Mesothelial cell of epicardium (in vitro differentiated cells): ENCODE measurements at regions not wholly inside any gene's neighbourhood (a gene's known extent, or its start where the extent isn't known, plus 50 kb on each side); places are given as distances from the start of the nearest gene placed in this dataset.

Experiments used
- DNase-seq, 2 experiments: peaks; one replicate each; pipeline ENCODE4 v3.0.0; 2021; ENCODE audit warnings: low spot score in 2 of 2; ENCODE audit not compliant: unreplicated experiment in 2 of 2
- H3K27ac Mint-ChIP-seq: 2 replicates; pipeline ENCODE4 v1.8.0; 2021; ENCODE audit warnings: mixed read lengths
- H3K27me3 Mint-ChIP-seq: 2 replicates; pipeline ENCODE4 v1.8.0; 2021; ENCODE audit warnings: low read depth, mixed read lengths
- H3K36me3 Mint-ChIP-seq: 2 replicates; pipeline ENCODE4 v1.8.0; 2021; ENCODE audit warnings: mixed read lengths
- H3K4me1 Mint-ChIP-seq: 2 replicates; pipeline ENCODE4 v1.8.0; 2021; ENCODE audit warnings: mixed read lengths
- H3K4me3 Mint-ChIP-seq: 2 replicates; pipeline ENCODE4 v1.8.0; 2021; ENCODE audit warnings: mild to moderate bottlenecking, moderate library complexity, mixed read lengths
- H3K9me3 Mint-ChIP-seq: 2 replicates; pipeline ENCODE4 v1.8.0; 2021; ENCODE audit warnings: mixed read lengths
- TF ChIP-seq, protein P1 (sequence below): fragments of 200-600 bp; sonication (generic); IDR thresholded peaks from one replicate; pipeline ENCODE4 v1.5.0; 2021; ENCODE audit warnings: antibody characterized with exemption; ENCODE audit not compliant: unreplicated experiment

DNA sequence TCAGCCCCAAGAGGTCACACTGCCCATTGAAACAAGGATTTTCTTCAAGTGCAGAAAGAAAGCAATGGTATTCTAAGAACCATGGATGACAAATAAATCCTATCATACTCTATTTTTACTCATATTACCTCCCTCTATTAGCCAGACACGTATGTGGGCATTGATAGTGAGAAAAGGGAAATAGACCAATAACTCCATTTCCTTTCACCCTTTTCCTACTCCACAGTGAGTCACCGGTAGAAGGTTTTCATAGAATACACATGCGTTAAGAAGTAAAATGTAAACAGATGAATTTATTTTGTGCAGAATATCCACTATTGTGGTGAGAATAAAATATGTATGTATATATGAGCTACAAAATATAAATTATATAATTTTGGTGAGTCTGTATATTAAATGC, 568.9 kb upstream of the ADGRL4 start:
- Mint-ChIP-seq H3K27me3 (no peaks in the 10 kb centered on the region), H3K9me3 (no peaks in the 10 kb centered on the region), H3K27ac (no peak overlapping the region), H3K4me3 (no peak overlapping the region), H3K36me3 (no peaks in the 10 kb centered on the region), H3K4me1 (no peaks in the 10 kb centered on the region)
- DNase-seq: no peak
- TF ChIP-seq, protein P1, sequence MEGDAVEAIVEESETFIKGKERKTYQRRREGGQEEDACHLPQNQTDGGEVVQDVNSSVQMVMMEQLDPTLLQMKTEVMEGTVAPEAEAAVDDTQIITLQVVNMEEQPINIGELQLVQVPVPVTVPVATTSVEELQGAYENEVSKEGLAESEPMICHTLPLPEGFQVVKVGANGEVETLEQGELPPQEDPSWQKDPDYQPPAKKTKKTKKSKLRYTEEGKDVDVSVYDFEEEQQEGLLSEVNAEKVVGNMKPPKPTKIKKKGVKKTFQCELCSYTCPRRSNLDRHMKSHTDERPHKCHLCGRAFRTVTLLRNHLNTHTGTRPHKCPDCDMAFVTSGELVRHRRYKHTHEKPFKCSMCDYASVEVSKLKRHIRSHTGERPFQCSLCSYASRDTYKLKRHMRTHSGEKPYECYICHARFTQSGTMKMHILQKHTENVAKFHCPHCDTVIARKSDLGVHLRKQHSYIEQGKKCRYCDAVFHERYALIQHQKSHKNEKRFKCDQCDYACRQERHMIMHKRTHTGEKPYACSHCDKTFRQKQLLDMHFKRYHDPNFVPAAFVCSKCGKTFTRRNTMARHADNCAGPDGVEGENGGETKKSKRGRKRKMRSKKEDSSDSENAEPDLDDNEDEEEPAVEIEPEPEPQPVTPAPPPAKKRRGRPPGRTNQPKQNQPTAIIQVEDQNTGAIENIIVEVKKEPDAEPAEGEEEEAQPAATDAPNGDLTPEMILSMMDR: no peak

DNA sequence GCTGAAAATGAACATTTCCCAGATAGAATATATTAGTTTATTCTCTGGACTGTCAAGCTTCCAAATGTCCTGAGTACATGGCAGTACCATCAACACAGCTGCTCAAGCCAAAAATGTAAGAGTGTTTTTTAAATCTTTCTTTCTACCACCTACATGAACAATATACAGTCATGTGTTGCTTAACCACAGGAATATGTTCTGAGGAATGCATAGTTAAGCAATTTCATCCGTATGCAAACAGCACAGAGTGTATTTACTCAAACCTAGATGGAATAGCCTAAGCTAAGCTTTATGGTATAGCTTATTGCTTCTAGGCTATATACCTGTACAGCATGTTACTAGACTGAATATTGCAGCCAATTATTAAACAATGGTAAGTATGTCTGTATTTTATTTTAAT, 561.9 kb upstream of the ADGRL4 start:
- Mint-ChIP-seq H3K27me3 (no peaks in the 10 kb centered on the region), H3K9me3 (peaks cover 7% of the 10 kb centered on the region), H3K4me1 (no peaks in the 10 kb centered on the region), H3K27ac (no peak overlapping the region), H3K36me3 (no peaks in the 10 kb centered on the region), H3K4me3 (no peak overlapping the region)
- TF ChIP-seq, protein P1: no peak
- DNase-seq: no peak

DNA sequence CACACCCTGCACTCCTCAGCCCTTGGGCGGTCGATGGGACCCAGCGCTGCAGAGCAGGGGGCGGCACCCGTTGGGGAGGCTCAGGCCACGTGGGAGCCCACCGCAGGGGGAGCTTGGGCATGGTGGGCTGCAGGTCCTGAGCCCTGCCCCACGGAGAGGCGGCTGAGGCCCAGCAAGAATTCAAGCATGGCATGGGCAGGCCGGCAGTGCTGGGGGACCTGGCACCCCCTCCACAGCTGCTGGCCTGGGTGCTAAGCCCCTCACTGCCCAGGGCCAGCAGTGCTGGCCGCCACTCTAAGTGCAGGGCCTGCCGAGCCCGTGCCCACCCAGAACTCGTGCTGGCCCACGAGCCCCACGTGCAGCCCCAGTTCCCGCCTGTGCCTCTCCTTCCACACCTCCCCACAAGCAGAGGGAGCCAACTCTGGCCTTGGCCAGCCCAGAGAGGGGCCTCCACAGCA, 555.0 kb upstream of the ADGRL4 start:
- Mint-ChIP-seq H3K4me1 (no peaks in the 10 kb centered on the region), H3K9me3 (peaks cover 21% of the 10 kb centered on the region), H3K4me3 (no peak overlapping the region), H3K27me3 (no peaks in the 10 kb centered on the region), H3K36me3 (peaks cover 1% of the 10 kb centered on the region), H3K27ac (no peak overlapping the region)
- TF ChIP-seq, protein P1: no peak
- DNase-seq: no peak

DNA sequence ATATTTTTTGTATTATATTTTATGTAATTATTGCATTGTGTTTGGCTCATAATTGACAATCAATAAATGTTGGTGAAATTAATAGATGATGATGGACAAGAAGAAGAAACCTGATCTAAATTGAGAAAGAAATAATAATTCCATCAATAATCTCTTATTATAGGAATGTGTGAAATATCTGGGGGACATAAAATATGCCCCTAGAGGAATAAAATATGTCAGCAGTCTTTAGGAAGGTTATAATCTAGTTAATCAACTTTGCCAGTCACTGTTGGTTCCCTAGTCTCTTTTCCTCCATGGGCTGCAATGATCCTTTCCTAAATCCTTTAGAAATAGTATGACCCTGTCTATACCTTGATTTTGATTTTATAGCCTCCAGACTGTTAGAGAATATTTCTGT, 549.7 kb upstream of the ADGRL4 start:
- no peak overlapping the region for H3K4me3 Mint-ChIP-seq
- H3K4me1 Mint-ChIP-seq: no peaks in the 10 kb centered on the region
- H3K27me3 Mint-ChIP-seq: no peaks in the 10 kb centered on the region
- TF ChIP-seq, protein P1: peak; percentile 28
- peaks cover 1% of the 10 kb centered on the region for H3K36me3 Mint-ChIP-seq
- DNase-seq: no peak
- H3K9me3 Mint-ChIP-seq: peaks cover 7% of the 10 kb centered on the region
- H3K27ac Mint-ChIP-seq: no peak overlapping the region

DNA sequence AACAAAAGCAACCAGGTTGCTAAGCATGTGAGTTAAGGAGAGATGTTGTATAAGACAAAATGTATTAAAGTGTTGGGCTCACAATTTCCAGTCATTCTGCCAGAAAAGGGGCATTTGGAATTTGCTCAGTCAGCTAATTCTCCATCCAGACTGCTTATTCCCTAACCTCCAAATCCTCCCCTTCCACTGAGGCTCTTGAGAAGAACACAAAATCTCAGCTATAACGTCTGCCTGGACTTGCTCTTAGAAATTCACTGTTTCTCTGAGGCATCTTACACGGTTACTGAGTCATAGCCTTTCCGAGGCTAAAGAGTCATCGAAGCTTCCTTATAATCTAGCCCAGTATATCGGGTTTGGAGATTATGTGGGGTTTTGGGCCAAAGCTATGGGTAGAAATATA, 548.2 kb upstream of the ADGRL4 start:
- TF ChIP-seq, protein P1: no peak
- H3K27me3 Mint-ChIP-seq: no peaks in the 10 kb centered on the region
- no peaks in the 10 kb centered on the region for H3K9me3 Mint-ChIP-seq
- no peak for DNase-seq
- no peaks in the 10 kb centered on the region for H3K36me3 Mint-ChIP-seq
- H3K4me3 Mint-ChIP-seq: no peak overlapping the region
- no peak overlapping the region for H3K27ac Mint-ChIP-seq
- H3K4me1 Mint-ChIP-seq: no peaks in the 10 kb centered on the region

DNA sequence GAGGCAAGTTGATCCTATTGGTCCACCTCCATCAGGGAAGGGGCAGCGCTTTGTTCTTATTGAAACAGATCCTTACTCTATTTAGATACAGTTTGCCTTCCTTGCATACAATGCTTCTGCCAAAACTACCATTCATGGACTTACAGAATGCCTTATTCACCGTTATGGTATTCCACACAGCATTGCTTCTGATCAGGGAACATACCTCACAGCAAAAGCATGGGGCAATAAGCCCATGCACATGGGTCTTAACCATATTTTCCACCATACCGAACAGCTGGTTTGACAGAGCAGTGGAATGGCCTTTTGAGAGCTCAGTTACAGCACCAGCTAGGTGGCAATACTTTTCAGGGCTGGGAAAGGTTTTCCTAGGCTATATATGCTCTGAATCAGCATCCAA, 544.8 kb upstream of the ADGRL4 start:
- DNase-seq: no peak
- no peak overlapping the region for H3K27ac Mint-ChIP-seq
- H3K27me3 Mint-ChIP-seq: no peaks in the 10 kb centered on the region
- H3K4me1 Mint-ChIP-seq: no peaks in the 10 kb centered on the region
- H3K36me3 Mint-ChIP-seq: no peaks in the 10 kb centered on the region
- TF ChIP-seq, protein P1: no peak
- no peaks in the 10 kb centered on the region for H3K9me3 Mint-ChIP-seq
- no peak overlapping the region for H3K4me3 Mint-ChIP-seq
